Kasumi-1 (cell line): ENCODE measurements at regions not wholly inside any gene's neighbourhood (a gene's known extent, or its start where the extent isn't known, plus 50 kb on each side); places are given as distances from the start of the nearest gene placed in this dataset.
"Not testable (repeated sequence)": the region's sequence is repeated elsewhere in the genome, so short reads cannot be mapped to it uniquely, and the experiment has no call there.

Experiments used
- DNase-seq, 2 experiments: peaks; one replicate each; lab custom pipeline; 2025; lab: John Stamatoyannopoulos, UW

- no peak for DNase-seq
Observed at GRCh38 chr7:86592185-86592584, 51.5 kb upstream of the GRM3 start.

GRCh38 chr7:86574006-86574405 lies 69.7 kb upstream of the GRM3 start:
- no peak for DNase-seq

- no peak for DNase-seq
Observed at GRCh38 chr7:86558680-86559501, 84.8 kb upstream of the GRM3 start.

GRCh38 chr7:86534641-86535040 lies 109.1 kb upstream of the GRM3 start:
- no peak for DNase-seq

GRCh38 chr7:86504229-86504628 lies 139.5 kb upstream of the GRM3 start:
- no peak for DNase-seq

- no peak for DNase-seq
Observed at GRCh38 chr7:86499986-86500385, 143.7 kb upstream of the GRM3 start.

GRCh38 chr7:86485827-86486226 lies 157.9 kb upstream of the GRM3 start:
- no peak for DNase-seq

- no peak for DNase-seq
Observed at GRCh38 chr7:86479144-86479543, 164.6 kb upstream of the GRM3 start.

- no peak for DNase-seq
Observed at GRCh38 chr7:86477343-86477935, 166.3 kb upstream of the GRM3 start.

- no peak for DNase-seq
Observed at GRCh38 chr7:86470763-86471162, 172.9 kb upstream of the GRM3 start.

GRCh38 chr7:86469680-86470295 lies 173.9 kb upstream of the GRM3 start:
- DNase-seq: peak; percentile 79 to 86

GRCh38 chr7:86454753-86455152 lies 189.0 kb upstream of the GRM3 start:
- DNase-seq: peak in 1 of 2 experiments; percentile 1

GRCh38 chr7:86453454-86453853 lies 190.3 kb upstream of the GRM3 start:
- DNase-seq: no peak

GRCh38 chr7:86448856-86449255 lies 194.9 kb upstream of the GRM3 start:
- no peak for DNase-seq

GRCh38 chr7:86445285-86445684 lies 198.4 kb upstream of the GRM3 start:
- DNase-seq: no peak

GRCh38 chr7:86444245-86444644 lies 199.5 kb upstream of the GRM3 start:
- DNase-seq: no peak

GRCh38 chr7:86440420-86440819 lies 203.3 kb upstream of the GRM3 start:
- DNase-seq: not testable (repeated sequence)

- DNase-seq: no peak
Observed at GRCh38 chr7:86437951-86438450, 205.7 kb upstream of the GRM3 start.

GRCh38 chr7:86431761-86432160 lies 211.9 kb upstream of the GRM3 start:
- no peak for DNase-seq

GRCh38 chr7:86411814-86412213 lies 231.9 kb upstream of the GRM3 start:
- no peak for DNase-seq

GRCh38 chr7:86407291-86407690 lies 236.4 kb upstream of the GRM3 start:
- no peak for DNase-seq

GRCh38 chr7:86391813-86392212 lies 251.9 kb upstream of the GRM3 start:
- no peak for DNase-seq

GRCh38 chr7:86375602-86376001 lies 268.1 kb upstream of the GRM3 start:
- DNase-seq: not testable (repeated sequence)
